Neural cell (in vitro differentiated cells): ENCODE measurements at regions not wholly inside any gene's neighbourhood (a gene's known extent, or its start where the extent isn't known, plus 50 kb on each side); places are given as distances from the start of the nearest gene placed in this dataset.

ENCODE experiments used
- H2AFZ ChIP-seq: fragments of 200-600, 300-800 bp; sonication (generic), shearing (Covaris generic); 2 replicates; pipeline ENCODE4 v1.6.0; 2014; ENCODE audit warnings: low read depth, mild to moderate bottlenecking, antibody characterized with exemption, low read length, moderate library complexity
- H3F3A ChIP-seq: fragments of 200-600 bp; shearing (Covaris generic); 2 replicates; pipeline ENCODE4 v1.6.1; 2016; ENCODE audit warnings: mild to moderate bottlenecking, moderate library complexity, mixed read lengths, antibody characterized with exemption, low read length; ENCODE audit not compliant: insufficient read depth, poor library complexity, severe bottlenecking
- H3K27ac ChIP-seq: fragments of 200-600, 300-800 bp; sonication (generic), shearing (Covaris generic); 2 replicates; pipeline ENCODE4 v1.5.1; 2014; ENCODE audit warnings: mild to moderate bottlenecking, low read length, moderate library complexity
- H3K27me3 ChIP-seq: fragments of 300-800, 200-600 bp; sonication (generic), shearing (Covaris generic); 2 replicates; pipeline ENCODE4 v1.6.0; 2014; ENCODE audit warnings: mild to moderate bottlenecking, low read depth, low read length, moderate library complexity; ENCODE audit not compliant: insufficient read depth
- H3K36me3 ChIP-seq: fragments of 300-800, 200-600 bp; sonication (generic), shearing (Covaris generic); 2 replicates; pipeline ENCODE4 v1.5.1; 2014; ENCODE audit warnings: mild to moderate bottlenecking, antibody characterized with exemption, low read length, moderate library complexity; ENCODE audit not compliant: insufficient read depth
- H3K4me2 ChIP-seq: fragments of 300-800, 200-600 bp; sonication (generic), shearing (Covaris generic); 2 replicates; pipeline ENCODE4 v1.6.0; 2014; ENCODE audit warnings: mild to moderate bottlenecking, low read length
- H3K4me3 ChIP-seq: fragments of 300-800, 200-600 bp; sonication (generic), shearing (Covaris generic); 2 replicates; pipeline ENCODE4 v1.5.1; 2014; ENCODE audit warnings: mild to moderate bottlenecking, low read length, moderate library complexity
- H3K79me2 ChIP-seq: fragments of 200-600 bp; shearing (Covaris generic); replicated peaks from 2 replicates; pipeline ENCODE4 v1.6.0; 2014; ENCODE audit warnings: mild to moderate bottlenecking, low read length, moderate library complexity; ENCODE audit not compliant: insufficient read depth
- H3K9ac ChIP-seq: fragments of 300-800, 200-600 bp; sonication (generic), shearing (Covaris generic); 2 replicates; pipeline ENCODE4 v1.6.1; 2016; ENCODE audit warnings: mild to moderate bottlenecking, low read length, mixed read lengths
- H3K9me2 ChIP-seq: fragments of 200-600 bp; shearing (Covaris generic); 2 replicates; pipeline ENCODE4 v1.6.1; 2016; ENCODE audit warnings: mild to moderate bottlenecking, low read length, mixed read lengths; ENCODE audit not compliant: insufficient read depth
- H3K9me3 ChIP-seq: fragments of 200-600, 300-800 bp; sonication (generic), shearing (Covaris generic); 2 replicates; pipeline ENCODE4 v1.6.1; 2016; ENCODE audit warnings: mild to moderate bottlenecking, mixed run types, low read length, moderate library complexity, mixed read lengths
- H4K20me1 ChIP-seq: fragments of 200-600 bp; shearing (Covaris generic); 2 replicates; pipeline ENCODE4 v1.6.1; 2016; ENCODE audit warnings: mild to moderate bottlenecking, mixed run types; ENCODE audit not compliant: insufficient read depth
- CTCF ChIP-seq: fragments of 450-650 bp; IDR thresholded peaks from 2 replicates; pipeline ENCODE4 v1.5.1; 2014; ENCODE audit warnings: antibody characterized with exemption, mild to moderate bottlenecking, moderate library complexity; ENCODE audit not compliant: poor library complexity, severe bottlenecking
- EP300 ChIP-seq: fragments of 450-650 bp; conservative IDR thresholded peaks from 2 replicates; pipeline ENCODE4 v1.6.1; 2014; ENCODE audit warnings: antibody characterized with exemption, mild to moderate bottlenecking, moderate library complexity; ENCODE audit not compliant: poor library complexity, severe bottlenecking
- EZH2 ChIP-seq: fragments of 200-600, 300-800 bp; shearing (Covaris generic), sonication (generic); IDR thresholded peaks from 2 replicates; pipeline ENCODE4 v1.6.1; 2014; ENCODE audit warnings: antibody characterized with exemption, low read length, borderline replicate concordance, mild to moderate bottlenecking; ENCODE audit not compliant: insufficient read depth, poor library complexity, severe bottlenecking
- MXI1 ChIP-seq: fragments of 450-650 bp; conservative IDR thresholded peaks from 2 replicates; pipeline ENCODE4 v1.6.1; 2014; ENCODE audit warnings: antibody characterized with exemption, mild to moderate bottlenecking; ENCODE audit not compliant: poor library complexity, severe bottlenecking
- POLR2AphosphoS5 ChIP-seq: IDR thresholded peaks from 2 replicates; pipeline ENCODE4 v1.6.1; 2012
- RAD21 ChIP-seq: fragments of 450-650 bp; conservative IDR thresholded peaks from 2 replicates; pipeline ENCODE4 v1.6.1; 2014; ENCODE audit warnings: antibody characterized with exemption, mild to moderate bottlenecking, moderate library complexity
- REST ChIP-seq: IDR thresholded peaks from 2 replicates; pipeline ENCODE4 v1.6.1; 2012; ENCODE audit warnings: borderline replicate concordance
- SMC3 ChIP-seq: fragments of 450-650 bp; conservative IDR thresholded peaks from 2 replicates; pipeline ENCODE4 v1.6.1; 2014; ENCODE audit warnings: antibody characterized with exemption, mild to moderate bottlenecking, moderate library complexity; ENCODE audit not compliant: poor library complexity
- TAF1 ChIP-seq: IDR thresholded peaks from 2 replicates; pipeline ENCODE4 v1.6.1; 2012; ENCODE audit warnings: low read depth

- no peak overlapping the region for H3K4me3 ChIP-seq
- H4K20me1 ChIP-seq: no peaks in the 10 kb centered on the region
- no peak for TF ChIP-seq EZH2
- TF ChIP-seq TAF1: no peak
- TF ChIP-seq SMC3: no peak
- no peaks in the 10 kb centered on the region for H3F3A ChIP-seq
- H3K9me2 ChIP-seq: no peaks in the 10 kb centered on the region
- H3K79me2 ChIP-seq: no peaks in the 10 kb centered on the region
- no peaks in the 10 kb centered on the region for H3K36me3 ChIP-seq
- H3K4me2 ChIP-seq: no peak overlapping the region
- no peak overlapping the region for H3K27ac ChIP-seq
- H3K27me3 ChIP-seq: no peaks in the 10 kb centered on the region
- no peak overlapping the region for H3K9ac ChIP-seq
- no peaks in the 10 kb centered on the region for H3K9me3 ChIP-seq
- H2AFZ ChIP-seq: no peak overlapping the region
Observed at GRCh38 chr2:145591109-145591809, 1071.3 kb upstream of the ZEB2 start.

GRCh38 chr2:145587922-145588321 lies 1068.0 kb upstream of the ZEB2 start:
- no peaks in the 10 kb centered on the region for H4K20me1 ChIP-seq
- H3K27ac ChIP-seq: no peak overlapping the region
- H3F3A ChIP-seq: no peaks in the 10 kb centered on the region
- no peak overlapping the region for H2AFZ ChIP-seq
- no peak overlapping the region for H3K4me3 ChIP-seq
- H3K79me2 ChIP-seq: no peaks in the 10 kb centered on the region
- no peaks in the 10 kb centered on the region for H3K9me3 ChIP-seq
- no peak for TF ChIP-seq MXI1
- TF ChIP-seq TAF1: no peak
- no peak for TF ChIP-seq SMC3
- H3K36me3 ChIP-seq: no peaks in the 10 kb centered on the region
- no peak overlapping the region for H3K9ac ChIP-seq
- H3K9me2 ChIP-seq: no peaks in the 10 kb centered on the region
- no peaks in the 10 kb centered on the region for H3K27me3 ChIP-seq
- no peak overlapping the region for H3K4me2 ChIP-seq

- H3K27ac ChIP-seq: no peak overlapping the region
- H3K9me3 ChIP-seq: no peaks in the 10 kb centered on the region
- no peaks in the 10 kb centered on the region for H3F3A ChIP-seq
- no peaks in the 10 kb centered on the region for H3K79me2 ChIP-seq
- no peaks in the 10 kb centered on the region for H4K20me1 ChIP-seq
- no peak for TF ChIP-seq MXI1
- TF ChIP-seq CTCF: no peak
- no peak for TF ChIP-seq POLR2AphosphoS5
- no peak for TF ChIP-seq EP300
- TF ChIP-seq TAF1: no peak
- TF ChIP-seq SMC3: no peak
- no peak for TF ChIP-seq REST
- no peak for TF ChIP-seq EZH2
- no peak for TF ChIP-seq RAD21
- H2AFZ ChIP-seq: no peak overlapping the region
- no peaks in the 10 kb centered on the region for H3K36me3 ChIP-seq
- no peaks in the 10 kb centered on the region for H3K27me3 ChIP-seq
- no peak overlapping the region for H3K4me2 ChIP-seq
- H3K9me2 ChIP-seq: no peaks in the 10 kb centered on the region
- H3K9ac ChIP-seq: no peak overlapping the region
- H3K4me3 ChIP-seq: no peak overlapping the region
Observed at GRCh38 chr2:145584353-145584752, 1064.4 kb upstream of the ZEB2 start.
